SK-N-MC (cell line): ENCODE measurements at regions not wholly inside any gene's neighbourhood (a gene's known extent, or its start where the extent isn't known, plus 50 kb on each side); places are given as distances from the start of the nearest gene placed in this dataset.
"Not testable (repeated sequence)": the region's sequence is repeated elsewhere in the genome, so short reads cannot be mapped to it uniquely, and the experiment has no call there.

Experiments
- DNase-seq: peaks from one replicate; pipeline ENCODE4 v3.0.0-alpha.2; 2011; ENCODE audit warnings: low read depth, low spot score
- H3K27ac ChIP-seq: fragments of 200-600 bp; sonication (generic); 2 replicates; pipeline ENCODE4 v1.5.1; 2016; ENCODE audit warnings: mixed run types
- H3K36me3 ChIP-seq: fragments of 200-600 bp; sonication (generic); 2 replicates; pipeline ENCODE4 v1.6.1; 2017; ENCODE audit warnings: antibody characterized with exemption, low read length, mixed read lengths; ENCODE audit not compliant: insufficient read depth
- H3K4me3 ChIP-seq: fragments of 200-600 bp; sonication (generic); 2 replicates; pipeline ENCODE4 v1.5.1; 2016
- H3K9ac ChIP-seq: fragments of 200-600 bp; sonication (generic); 2 replicates; pipeline ENCODE4 v1.8.0; 2017; ENCODE audit warnings: mixed run types, mixed read lengths; ENCODE audit not compliant: insufficient read length
- H3K9me3 ChIP-seq: fragments of 200-600 bp; sonication (generic); 2 replicates; pipeline ENCODE4 v1.6.1; 2017; ENCODE audit warnings: low read depth, mild to moderate bottlenecking, antibody characterized with exemption, low read length, moderate library complexity, mixed read lengths
- EZH2 ChIP-seq: fragments of 200-600 bp; sonication (generic); IDR thresholded peaks from one replicate; pipeline ENCODE4 v1.6.1; 2017; ENCODE audit warnings: antibody characterized with exemption
- FOXP2 ChIP-seq: optimal IDR thresholded peaks from 2 replicates; pipeline ENCODE3; 2011; ENCODE audit warnings: mild to moderate bottlenecking, moderate library complexity; ENCODE audit not compliant: insufficient read depth; ENCODE audit errors: extremely low read length, control extremely low read depth
- POLR2AphosphoS5 ChIP-seq: IDR thresholded peaks from 2 replicates; pipeline ENCODE4 v1.6.1; 2012; ENCODE audit warnings: mild to moderate bottlenecking, low read depth, low read length, borderline replicate concordance

- TF ChIP-seq POLR2AphosphoS5, result no peak
- no peak for TF ChIP-seq EZH2
- TF ChIP-seq FOXP2, result no peak
- no peak overlapping the region for H3K27ac ChIP-seq
- no peaks in the 10 kb centered on the region for H3K36me3 ChIP-seq
- H3K4me3 ChIP-seq, result no peak overlapping the region
- no peaks in the 10 kb centered on the region for H3K9me3 ChIP-seq
- H3K9ac ChIP-seq, result no peak overlapping the region
- DNase-seq, result no peak
Observed at GRCh38 chr7:41565655-41566054, 137.2 kb downstream of the INHBA start.

DNA sequence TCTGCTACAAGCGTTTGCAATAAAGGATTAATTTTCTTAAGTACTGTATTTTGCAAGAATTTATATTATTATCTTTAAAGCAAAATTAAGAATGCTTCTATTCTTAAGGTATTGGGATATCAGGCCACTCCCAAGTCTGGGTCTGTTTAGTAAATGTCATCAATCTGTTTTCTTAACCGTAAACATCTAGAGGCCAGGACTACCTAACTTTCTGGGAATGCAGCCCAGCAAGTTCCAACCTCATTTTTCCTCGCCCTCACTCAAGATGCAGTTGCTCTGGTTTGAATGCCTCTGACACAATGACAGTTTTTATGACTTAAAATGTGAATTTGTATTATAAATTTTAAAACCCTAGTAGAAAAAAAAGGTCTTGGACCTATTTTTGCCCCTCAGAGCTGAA is 143.5 kb downstream of the INHBA start:
- TF ChIP-seq EZH2 (no peak), FOXP2 (no peak), POLR2AphosphoS5 (no peak)
- DNase-seq, result no peak
- Histone ChIP-seq H3K36me3 (no peaks in the 10 kb centered on the region), H3K27ac (no peak overlapping the region), H3K9me3 (no peaks in the 10 kb centered on the region), H3K4me3 (no peak overlapping the region), H3K9ac (no peak overlapping the region)

DNA sequence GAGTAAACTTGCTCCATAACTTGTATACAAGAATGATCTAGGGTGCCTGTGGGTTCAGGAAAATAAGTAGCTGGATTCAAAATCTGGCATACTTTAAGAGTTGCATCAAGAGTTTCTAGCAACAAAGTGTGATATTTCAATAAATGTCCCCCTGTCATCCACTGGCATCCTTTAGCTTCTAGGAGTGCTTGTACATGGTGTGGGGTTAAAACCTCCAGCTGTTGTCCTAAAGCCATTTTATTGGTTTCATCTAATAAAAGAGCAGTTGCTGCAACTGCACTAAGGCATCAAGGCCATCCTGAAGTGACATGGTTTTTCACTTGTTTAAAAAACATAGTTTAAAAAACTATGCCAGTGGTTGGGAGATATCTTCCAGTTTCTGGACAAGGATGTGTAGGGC is 148.4 kb downstream of the INHBA start:
- Histone ChIP-seq H3K9me3 (no peaks in the 10 kb centered on the region), H3K27ac (no peak overlapping the region), H3K4me3 (no peak overlapping the region), H3K9ac (no peak overlapping the region), H3K36me3 (no peaks in the 10 kb centered on the region)
- TF ChIP-seq FOXP2, result no peak
- TF ChIP-seq EZH2, result no peak
- TF ChIP-seq POLR2AphosphoS5, result no peak
- DNase-seq, result no peak

GRCh38 chr7:41550046-41550445 is 152.8 kb downstream of the INHBA start:
- not testable (repeated sequence) for H3K27ac ChIP-seq, H3K9me3 ChIP-seq, H3K4me3 ChIP-seq, DNase-seq, H3K36me3 ChIP-seq, H3K9ac ChIP-seq

DNA sequence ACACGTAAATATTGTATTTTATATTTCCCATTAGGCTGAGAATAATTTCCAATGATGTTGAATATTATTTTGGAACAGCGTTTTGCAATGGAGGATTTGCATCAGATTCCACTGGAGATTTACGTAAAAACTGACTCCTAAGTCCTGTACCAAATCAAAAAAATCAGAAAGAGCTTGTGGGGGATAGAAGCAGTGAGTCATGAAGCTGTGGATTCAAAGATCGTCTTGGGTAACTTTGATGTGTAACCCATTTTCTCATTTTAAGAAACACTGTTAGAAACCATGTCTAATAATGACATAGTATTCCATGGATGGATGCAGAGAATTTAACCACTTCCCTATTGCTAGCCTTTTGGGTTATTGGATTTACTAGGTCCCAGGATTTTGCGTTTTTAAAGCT is 158.6 kb downstream of the INHBA start:
- no peak overlapping the region for H3K9ac ChIP-seq
- no peak for DNase-seq
- H3K9me3 ChIP-seq, result no peaks in the 10 kb centered on the region
- no peak overlapping the region for H3K27ac ChIP-seq
- TF ChIP-seq EZH2, result no peak
- H3K36me3 ChIP-seq, result no peaks in the 10 kb centered on the region
- H3K4me3 ChIP-seq, result no peak overlapping the region

GRCh38 chr7:41540601-41541000 is 162.3 kb downstream of the INHBA start:
- H3K9ac ChIP-seq, result no peak overlapping the region
- H3K27ac ChIP-seq, result no peak overlapping the region
- no peak for TF ChIP-seq EZH2
- TF ChIP-seq FOXP2, result no peak
- TF ChIP-seq POLR2AphosphoS5, result no peak
- DNase-seq, result no peak
- H3K4me3 ChIP-seq, result no peak overlapping the region
- H3K36me3 ChIP-seq, result no peaks in the 10 kb centered on the region
- no peaks in the 10 kb centered on the region for H3K9me3 ChIP-seq

GRCh38 chr7:41538810-41539724 is 163.8 kb downstream of the INHBA start:
- H3K9me3 ChIP-seq, result no peaks in the 10 kb centered on the region
- no peaks in the 10 kb centered on the region for H3K36me3 ChIP-seq
- no peak for TF ChIP-seq FOXP2
- no peak for TF ChIP-seq POLR2AphosphoS5
- no peak for TF ChIP-seq EZH2
- H3K4me3 ChIP-seq, result no peak overlapping the region
- DNase-seq, result no peak
- no peak overlapping the region for H3K9ac ChIP-seq
- no peak overlapping the region for H3K27ac ChIP-seq

GRCh38 chr7:41536873-41537665 is 165.8 kb downstream of the INHBA start:
- Histone ChIP-seq H3K9ac (no peak overlapping the region), H3K9me3 (no peaks in the 10 kb centered on the region), H3K27ac (no peak overlapping the region), H3K4me3 (no peak overlapping the region), H3K36me3 (no peaks in the 10 kb centered on the region)
- TF ChIP-seq EZH2 (no peak), FOXP2 (no peak), POLR2AphosphoS5 (no peak)
- no peak for DNase-seq
